IMR-90 (cell line): ENCODE measurements at regions not wholly inside any gene's neighbourhood (a gene's known extent, or its start where the extent isn't known, plus 50 kb on each side); places are given as distances from the start of the nearest gene placed in this dataset.

Experiments used
- ATAC-seq: fragments of 200-7000 bp; cut with Tn5 transposase; 2 replicates; pipeline ENCODE4 v1.9.1; 2020; ENCODE audit warnings: low read depth, mild to moderate bottlenecking, moderate library complexity
- BruUV-seq: library from RNA; stranded (reverse); fragments of 400-500 nt; replicated peaks from 2 replicates; lab custom pipeline; 2021; lab: Mats Ljungman, UMichigan
- CTCF ChIA-PET: fragments of 300-600 bp; formaldehyde crosslinking; extraction: SDS; loops from one replicate; lab custom pipeline; 2021; ENCODE audit warnings: antibody characterized with exemption; lab: Yijun Ruan, JAX
- POLR2A ChIA-PET: fragments of 300-600 bp; sonication (Branson Sonifier 250); formaldehyde crosslinking; loops from one replicate; lab custom pipeline; 2022; ENCODE audit warnings: antibody characterized with exemption; ENCODE audit not compliant: unreplicated experiment; lab: Charles Lee
- DNase-seq: peaks from one replicate; pipeline ENCODE4 v3.0.0; 2013
- H2AFZ ChIP-seq: replicated peaks from 2 replicates; pipeline ENCODE3; 2013; ENCODE audit warnings: low read length, mild to moderate bottlenecking; ENCODE audit not compliant: poor library complexity
- H2AK5ac ChIP-seq: 2 replicates; pipeline ENCODE4 v1.6.1; 2013; ENCODE audit warnings: low read depth, low read length, inconsistent platforms
- H2AK9ac ChIP-seq: replicated peaks from 2 replicates; pipeline ENCODE3; 2013; ENCODE audit warnings: mild to moderate bottlenecking, low read depth, low read length, moderate library complexity; ENCODE audit not compliant: poor library complexity
- H2BK120ac ChIP-seq: 2 replicates; pipeline ENCODE4 v1.6.1; 2013; ENCODE audit warnings: low read depth, low read length, inconsistent platforms
- H2BK15ac ChIP-seq: 3 replicates; pipeline ENCODE4 v1.6.1; 2013; ENCODE audit warnings: low read depth, low read length, inconsistent platforms
- H2BK20ac ChIP-seq: 2 replicates; pipeline ENCODE4 v1.6.1; 2013; ENCODE audit warnings: low read depth, mild to moderate bottlenecking, inconsistent platforms, low read length, moderate library complexity
- H2BK5ac ChIP-seq: 2 replicates; pipeline ENCODE4 v1.6.1; 2013; ENCODE audit warnings: mild to moderate bottlenecking, low read depth, low read length, inconsistent platforms; ENCODE audit not compliant: poor library complexity, severe bottlenecking
- H3K14ac ChIP-seq: replicated peaks from 2 replicates; pipeline ENCODE4 v1.6.1; 2013; ENCODE audit warnings: low read depth, low read length, inconsistent platforms
- H3K18ac ChIP-seq: 2 replicates; pipeline ENCODE4 v1.6.1; 2013; ENCODE audit warnings: low read depth, low read length, control low read depth
- H3K23ac ChIP-seq: 2 replicates; pipeline ENCODE4 v1.6.1; 2013; ENCODE audit warnings: low read depth, low read length, inconsistent platforms
- H3K27ac ChIP-seq: 2 replicates; pipeline ENCODE4 v1.5.1; 2013; ENCODE audit warnings: mild to moderate bottlenecking, control low read depth, low read length; ENCODE audit not compliant: insufficient read depth
- H3K27me3 ChIP-seq: 2 replicates; pipeline ENCODE4 v1.6.1; 2013; ENCODE audit warnings: low read length; ENCODE audit not compliant: control insufficient read depth, insufficient read depth
- H3K36me3 ChIP-seq: 2 replicates; pipeline ENCODE4 v1.6.1; 2013; ENCODE audit warnings: low read length, mixed read lengths; ENCODE audit not compliant: control insufficient read depth, insufficient read depth
- H3K4ac ChIP-seq: 2 replicates; pipeline ENCODE4 v1.6.1; 2013; ENCODE audit warnings: low read depth, low read length, inconsistent platforms
- H3K4me1 ChIP-seq: 2 replicates; pipeline ENCODE4 v1.6.1; 2013; ENCODE audit warnings: low read length, mixed read lengths; ENCODE audit not compliant: control insufficient read depth, insufficient read depth
- H3K4me2 ChIP-seq: 2 replicates; pipeline ENCODE4 v1.6.1; 2013; ENCODE audit warnings: low read depth, mild to moderate bottlenecking, control low read depth, low read length, moderate library complexity
- H3K4me3 ChIP-seq: 2 replicates; pipeline ENCODE4 v1.5.1; 2013; ENCODE audit warnings: low read depth, mild to moderate bottlenecking, control low read depth, low read length, moderate library complexity; ENCODE audit not compliant: insufficient read depth
- H3K56ac ChIP-seq: 2 replicates; pipeline ENCODE4 v1.6.1; 2013; ENCODE audit warnings: low read length, inconsistent platforms; ENCODE audit not compliant: insufficient read depth; ENCODE audit errors: extremely low read depth
- H3K79me1 ChIP-seq, 2 experiments: 2 replicates each; pipeline ENCODE4 v1.6.1; 2013; ENCODE audit warnings: low read length in 2 of 2, inconsistent platforms in 1 of 2, low read depth in 1 of 2
- H3K9ac ChIP-seq: 2 replicates; pipeline ENCODE4 v1.6.1; 2013; ENCODE audit warnings: low read depth, low read length, control low read depth
- H3K9me1 ChIP-seq: 2 replicates; pipeline ENCODE4 v1.6.1; 2013; ENCODE audit warnings: low read length, inconsistent platforms; ENCODE audit not compliant: insufficient read depth
- H3K9me3 ChIP-seq: 2 replicates; pipeline ENCODE4 v1.6.1; 2013; ENCODE audit warnings: low read length; ENCODE audit not compliant: control insufficient read depth, insufficient read depth
- H4K20me1 ChIP-seq: 2 replicates; pipeline ENCODE4 v1.6.1; 2013; ENCODE audit warnings: low read length, inconsistent platforms; ENCODE audit not compliant: insufficient read depth
- H4K5ac ChIP-seq: 2 replicates; pipeline ENCODE4 v1.6.1; 2013; ENCODE audit warnings: mild to moderate bottlenecking, low read depth, low read length, control low read depth
- H4K8ac ChIP-seq, 2 experiments: 2 replicates each; pipeline ENCODE4 v1.6.1; 2013; ENCODE audit warnings: low read depth in 2 of 2, low read length in 2 of 2, control low read depth in 1 of 2, inconsistent platforms in 1 of 2
- H4K91ac ChIP-seq: 2 replicates; pipeline ENCODE4 v1.6.1; 2013; ENCODE audit warnings: low read depth, low read length, inconsistent platforms; ENCODE audit not compliant: insufficient read depth
- BHLHE40 ChIP-seq: fragments of 150-350 bp; IDR thresholded peaks from 2 replicates; pipeline ENCODE4 v1.6.1; 2016; ENCODE audit warnings: mild to moderate bottlenecking, low read depth, low read length
- CEBPB ChIP-seq: IDR thresholded peaks from 2 replicates; pipeline ENCODE4 v1.6.1; 2012; ENCODE audit warnings: low read depth, low read length, improper control_type of control experiment
- NFE2L2 ChIP-seq: fragments of 150-350 bp; IDR thresholded peaks from 2 replicates; pipeline ENCODE4 v1.6.1; 2016; ENCODE audit warnings: low read depth, mild to moderate bottlenecking, low read length
- WGBS, 2 experiments: methylation state at CpG; one replicate each; pipeline versions ENCODE4 v1.1.5 to v1.1.7; 2013; ENCODE audit warnings: missing lambda C conversion rate in 2 of 2; ENCODE audit not compliant: insufficient read length in 1 of 2; ENCODE audit errors: extremely low coverage in 2 of 2; 5-methylcytosine and 5-hydroxymethylcytosine counted together
- dilution Hi-C: fragments of 300-500 bp; cut with HindIII; formaldehyde crosslinking; loops from one replicate; pipeline ENCODE4 v1.14.3; 2018; ENCODE audit warnings: low sequenced_read_pairs; ENCODE audit not compliant: unreplicated experiment
- in situ Hi-C: fragments of 300-500 bp; cut with MboI; formaldehyde crosslinking; loops from 3 replicates; pipeline ENCODE4 v1.14.3; 2019; ENCODE audit warnings: low sequenced_read_pairs, inconsistent platforms, mixed read lengths
- intact Hi-C: fragments of 100-400 bp; cut with micrococcal nuclease; formaldehyde crosslinking; loops from 2 replicates; pipeline ENCODE4 v1.10.0; 2022
- TF ChIP-seq, protein P1 (sequence below): fragments of 150-350 bp; IDR thresholded peaks from 2 replicates; pipeline ENCODE4 v1.6.1; 2017; ENCODE audit warnings: mild to moderate bottlenecking, antibody characterized with exemption, low read length, low read depth
- TF ChIP-seq, protein P2 (sequence below): fragments of 150-350 bp; IDR thresholded peaks from 2 replicates; pipeline ENCODE4 v1.6.1; 2016; ENCODE audit warnings: low read depth, mild to moderate bottlenecking, low read length, moderate library complexity, borderline replicate concordance

DNA sequence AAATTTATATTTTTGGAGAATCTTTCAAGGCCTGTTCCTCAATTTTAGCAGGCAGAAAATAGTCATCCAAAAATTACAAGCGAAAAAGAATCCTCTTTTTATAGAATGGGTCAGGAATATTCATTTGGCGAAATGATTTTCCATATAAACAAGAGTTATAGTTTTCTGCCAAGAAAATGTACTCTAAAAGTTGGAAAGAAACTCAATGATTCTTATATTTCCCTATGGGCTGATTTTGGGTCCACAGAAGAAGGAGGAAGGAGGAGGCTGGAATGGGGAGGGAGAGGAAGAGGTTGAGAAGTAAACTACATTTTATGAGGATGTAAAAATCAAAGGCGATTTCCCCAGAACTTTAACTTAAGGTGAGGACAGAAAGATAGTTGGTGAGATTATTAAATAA is 159.3 kb downstream of the DCAF12L1 start:
- H3K9me3 ChIP-seq: no peaks in the 10 kb centered on the region
- no peak overlapping the region for H3K56ac ChIP-seq
- H2BK15ac ChIP-seq: no peak overlapping the region
- ATAC-seq (no peak), DNase-seq (no peak)
- no peaks in the 10 kb centered on the region for H3K4me1 ChIP-seq
- dilution Hi-C loops: no loop called here
- ChIA-PET POLR2A (no interaction called here), CTCF (no interaction called here)
- H3K79me1 ChIP-seq: no peaks in the 10 kb centered on the region
- BruUV-seq: no TSS peak
- H2AK9ac ChIP-seq: no peak overlapping the region
- TF ChIP-seq, protein P1, sequence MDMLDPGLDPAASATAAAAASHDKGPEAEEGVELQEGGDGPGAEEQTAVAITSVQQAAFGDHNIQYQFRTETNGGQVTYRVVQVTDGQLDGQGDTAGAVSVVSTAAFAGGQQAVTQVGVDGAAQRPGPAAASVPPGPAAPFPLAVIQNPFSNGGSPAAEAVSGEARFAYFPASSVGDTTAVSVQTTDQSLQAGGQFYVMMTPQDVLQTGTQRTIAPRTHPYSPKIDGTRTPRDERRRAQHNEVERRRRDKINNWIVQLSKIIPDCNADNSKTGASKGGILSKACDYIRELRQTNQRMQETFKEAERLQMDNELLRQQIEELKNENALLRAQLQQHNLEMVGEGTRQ: no peak
- TF ChIP-seq, protein P2, sequence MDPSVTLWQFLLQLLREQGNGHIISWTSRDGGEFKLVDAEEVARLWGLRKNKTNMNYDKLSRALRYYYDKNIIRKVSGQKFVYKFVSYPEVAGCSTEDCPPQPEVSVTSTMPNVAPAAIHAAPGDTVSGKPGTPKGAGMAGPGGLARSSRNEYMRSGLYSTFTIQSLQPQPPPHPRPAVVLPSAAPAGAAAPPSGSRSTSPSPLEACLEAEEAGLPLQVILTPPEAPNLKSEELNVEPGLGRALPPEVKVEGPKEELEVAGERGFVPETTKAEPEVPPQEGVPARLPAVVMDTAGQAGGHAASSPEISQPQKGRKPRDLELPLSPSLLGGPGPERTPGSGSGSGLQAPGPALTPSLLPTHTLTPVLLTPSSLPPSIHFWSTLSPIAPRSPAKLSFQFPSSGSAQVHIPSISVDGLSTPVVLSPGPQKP: no peak
- TF ChIP-seq CEBPB: no peak
- no peak for TF ChIP-seq BHLHE40
- no peak for TF ChIP-seq NFE2L2
- H3K27ac ChIP-seq: no peak overlapping the region
- H3K4me3 ChIP-seq: no peak overlapping the region
- H3K9ac ChIP-seq: no peak overlapping the region
- no peak overlapping the region for H2AK5ac ChIP-seq
- H4K20me1 ChIP-seq: no peaks in the 10 kb centered on the region
- no peak overlapping the region for H2BK120ac ChIP-seq
- H3K18ac ChIP-seq: no peak overlapping the region
- H4K5ac ChIP-seq: no peak overlapping the region
- H4K8ac ChIP-seq: no peak overlapping the region
- no peaks in the 10 kb centered on the region for H3K36me3 ChIP-seq
- no peak overlapping the region for H2BK5ac ChIP-seq
- H3K4ac ChIP-seq: no peak overlapping the region
- no peak overlapping the region for H3K23ac ChIP-seq
- H2AFZ ChIP-seq: no peak overlapping the region
- intact Hi-C loops: no loop called here
- H3K14ac ChIP-seq: no peak overlapping the region
- H3K27me3 ChIP-seq: no peaks in the 10 kb centered on the region
- H4K91ac ChIP-seq: no peak overlapping the region
- in situ Hi-C loops: no loop called here
- no CpG with 5 or more reads among the region's 3 CpGs for WGBS, 2 experiments
- no peak overlapping the region for H2BK20ac ChIP-seq
- H3K9me1 ChIP-seq: no peaks in the 10 kb centered on the region
- H3K4me2 ChIP-seq: no peak overlapping the region
